Right lobe of liver (tissue), 4 donors: ENCODE measurements at regions not wholly inside any gene's neighbourhood (a gene's known extent, or its start where the extent isn't known, plus 50 kb on each side); places are given as distances from the start of the nearest gene placed in this dataset.

ENCODE experiments used
- CTCF ChIP-seq, 4 donors: fragments of 200-600 bp in 3 of 4; fragments of 450-650 bp in 1 of 4; IDR thresholded peaks; one replicate each; pipeline versions ENCODE4 v1.5.1 to v1.8.0; 2016 to 2022; ENCODE audit warnings: antibody characterized with exemption in 4 of 4, mild to moderate bottlenecking in 2 of 4
- POLR2A ChIP-seq: fragments of 450-650 bp; IDR thresholded peaks from one replicate; pipeline ENCODE4 v1.6.1; 2017; ENCODE audit warnings: antibody characterized with exemption, mild to moderate bottlenecking
- donor health status: DM: no; HTN: no; CAD: no.
- donor health status: DM: no; HTN: no; CAD: no.
- donor health status: DM: no; HTN: yes; CAD: no.

GRCh38 chr2:236964291-236964690 lies 121.4 kb upstream of the COPS8 start:
- TF ChIP-seq CTCF (IDR thresholded peaks at IDR 0.05) (peak in 1 of 4 donors; percentile 6), POLR2A (no peak)
